Activated T-helper 1 cell treated with anti-CD3 and anti-CD28 coated beads, Interleukin-12 subunit alpha, Interleukin-12 subunit beta, Interleukin-2, Interleukin-4 antibody, amounts not matched to agents 30 ng/mL and 10 ng/mL and 1 ng/mL, durations not matched to agents 14 hours and 24 hours and 36 hours (primary cell): ENCODE measurements at regions not wholly inside any gene's neighbourhood (a gene's known extent, or its start where the extent isn't known, plus 50 kb on each side); places are given as distances from the start of the nearest gene placed in this dataset.

Source experiments
- DNase-seq: peaks from one replicate; pipeline ENCODE4 v3.0.0; 2021; ENCODE audit warnings: low spot score
- H3K27ac Mint-ChIP-seq: one replicate; pipeline ENCODE4 v1.8.0; 2021; ENCODE audit warnings: mild to moderate bottlenecking, mixed read lengths
- H3K27me3 Mint-ChIP-seq: one replicate; pipeline ENCODE4 v1.8.0; 2022; ENCODE audit warnings: mild to moderate bottlenecking, moderate library complexity, mixed read lengths; ENCODE audit not compliant: insufficient read depth
- H3K36me3 Mint-ChIP-seq: one replicate; pipeline ENCODE4 v1.8.0; 2021; ENCODE audit warnings: low read depth, mixed read lengths
- H3K4me1 Mint-ChIP-seq: one replicate; pipeline ENCODE4 v1.8.0; 2021; ENCODE audit warnings: low read depth, mixed read lengths
- H3K4me3 Mint-ChIP-seq: one replicate; pipeline ENCODE4 v1.8.0; 2021; ENCODE audit warnings: mild to moderate bottlenecking, moderate library complexity, mixed read lengths
- H3K9me3 Mint-ChIP-seq: one replicate; pipeline ENCODE4 v1.8.0; 2021; ENCODE audit warnings: mixed read lengths
- intact Hi-C: fragments of 100-400 bp; cut with micrococcal nuclease; formaldehyde crosslinking; loops from one replicate; pipeline ENCODE4 v1.15.1; 2024

DNA sequence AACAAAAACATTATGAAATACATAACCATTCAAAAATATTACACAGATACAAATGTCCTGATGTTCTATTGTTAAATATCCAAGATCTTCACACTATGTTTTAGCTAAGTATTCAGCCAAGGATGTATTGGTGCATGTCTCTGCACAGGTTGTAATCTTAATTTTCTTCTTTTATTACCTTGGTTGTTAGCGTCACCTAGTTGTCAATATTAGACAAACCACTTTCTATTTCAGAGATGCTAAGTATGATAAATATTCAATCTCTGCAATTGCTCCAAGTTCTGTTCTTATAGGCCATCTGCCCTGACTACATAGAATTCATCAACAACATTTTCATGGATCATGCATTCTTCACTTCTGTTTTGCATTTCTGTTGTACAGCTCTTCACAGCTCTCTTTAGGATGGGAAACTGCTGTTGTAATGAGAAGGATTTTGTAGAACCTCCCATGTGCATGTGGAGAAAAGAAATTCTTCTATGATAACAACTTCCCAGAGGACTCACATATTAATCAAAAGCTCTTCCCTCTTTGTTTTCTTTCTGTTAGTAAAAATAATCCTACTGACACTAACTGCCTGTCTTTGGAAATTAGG lies 380.1 kb downstream of the NUF2 start:
- Mint-ChIP-seq H3K27me3 (no peaks in the 10 kb centered on the region), H3K4me1 (no peaks in the 10 kb centered on the region), H3K4me3 (no peak overlapping the region), H3K9me3 (no peaks in the 10 kb centered on the region), H3K27ac (no peak overlapping the region), H3K36me3 (no peaks in the 10 kb centered on the region)
- intact Hi-C loops = no loop called here
- DNase-seq = no peak

DNA sequence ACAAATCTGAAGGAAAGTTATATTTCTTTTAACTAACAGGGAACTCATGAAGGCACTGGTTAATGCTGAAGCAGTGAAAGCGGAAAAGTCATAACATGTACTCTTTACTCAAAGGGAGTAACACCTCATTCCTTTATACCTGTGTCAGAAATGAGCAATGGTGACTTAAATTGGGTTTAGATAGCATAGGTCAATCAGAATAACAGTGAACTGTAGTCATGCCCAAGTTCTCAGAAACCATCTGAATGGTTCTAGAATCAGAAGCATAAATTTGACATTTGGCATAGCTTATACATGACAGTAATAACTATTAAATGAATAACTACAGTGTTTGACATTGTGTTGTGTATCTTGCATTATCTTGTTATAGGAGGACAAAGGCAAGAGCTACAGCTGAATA lies 382.0 kb downstream of the NUF2 start:
- no peak for DNase-seq
- intact Hi-C loops = no loop called here

GRCh38 chr1:163706915-163707314 lies 385.2 kb downstream of the NUF2 start:
- peaks cover 4% of the 10 kb centered on the region for H3K9me3 Mint-ChIP-seq
- no peak for DNase-seq
- H3K4me3 Mint-ChIP-seq = no peak overlapping the region
- H3K27ac Mint-ChIP-seq = no peak overlapping the region
- H3K27me3 Mint-ChIP-seq = no peaks in the 10 kb centered on the region
- H3K4me1 Mint-ChIP-seq = no peaks in the 10 kb centered on the region
- H3K36me3 Mint-ChIP-seq = no peaks in the 10 kb centered on the region
- intact Hi-C loops = no loop called here

More for the DNA sequence above, 382.0 kb downstream of the NUF2 start:
- Mint-ChIP-seq H3K4me1 (no peaks in the 10 kb centered on the region), H3K9me3 (peaks cover 4% of the 10 kb centered on the region), H3K36me3 (no peaks in the 10 kb centered on the region), H3K4me3 (no peak overlapping the region), H3K27me3 (no peaks in the 10 kb centered on the region), H3K27ac (no peak overlapping the region)

DNA sequence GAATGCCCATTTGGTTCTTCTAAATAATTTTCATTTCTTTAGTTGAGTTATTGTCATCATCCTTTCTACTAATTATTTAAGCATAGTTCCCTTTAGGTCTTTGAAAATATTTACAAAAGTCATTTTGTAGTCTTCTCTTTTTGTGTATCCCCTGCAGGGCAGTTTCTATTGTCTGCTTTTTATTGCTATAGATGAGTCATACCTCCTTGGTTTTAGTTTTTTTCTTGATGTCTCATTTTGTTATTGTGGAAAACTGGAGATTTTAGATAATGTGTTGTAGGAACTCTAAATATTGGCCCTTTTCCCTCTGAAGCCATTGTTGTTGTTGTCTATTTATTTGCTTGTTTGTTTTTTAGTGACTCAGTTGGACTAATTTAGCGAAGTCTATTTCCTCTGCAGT lies 387.9 kb downstream of the NUF2 start:
- H3K4me3 Mint-ChIP-seq = no peak overlapping the region
- peaks cover 4% of the 10 kb centered on the region for H3K9me3 Mint-ChIP-seq
- intact Hi-C loops = no loop called here
- no peak overlapping the region for H3K27ac Mint-ChIP-seq
- H3K36me3 Mint-ChIP-seq = no peaks in the 10 kb centered on the region
- no peaks in the 10 kb centered on the region for H3K4me1 Mint-ChIP-seq
- DNase-seq = no peak
- H3K27me3 Mint-ChIP-seq = no peaks in the 10 kb centered on the region

DNA sequence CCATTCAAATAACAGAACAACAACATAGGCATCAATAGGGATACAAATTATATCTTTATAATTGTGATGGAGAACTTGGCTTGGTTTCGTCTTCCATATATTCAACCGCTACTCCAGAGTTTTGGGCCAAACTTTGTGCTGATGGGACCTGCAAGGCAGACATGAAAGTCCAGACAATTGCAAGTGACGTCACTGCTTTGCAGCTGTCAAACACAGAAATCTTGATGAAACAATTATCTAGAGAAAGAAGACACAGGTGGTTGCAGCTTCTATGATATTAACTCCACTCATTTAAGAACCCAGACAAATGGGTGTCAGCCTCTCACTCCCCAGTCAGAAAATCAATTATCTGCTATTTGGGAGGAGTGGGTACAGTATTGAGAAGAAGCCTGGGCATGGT lies 390.6 kb downstream of the NUF2 start:
- Mint-ChIP-seq H3K4me1 (no peaks in the 10 kb centered on the region), H3K27ac (no peak overlapping the region), H3K9me3 (peaks cover 3% of the 10 kb centered on the region), H3K27me3 (no peaks in the 10 kb centered on the region), H3K4me3 (no peak overlapping the region), H3K36me3 (no peaks in the 10 kb centered on the region)
- DNase-seq = no peak
- intact Hi-C loops = no loop called here

GRCh38 chr1:163720294-163720693 lies 398.5 kb downstream of the NUF2 start:
- H3K27ac Mint-ChIP-seq = no peak overlapping the region
- H3K36me3 Mint-ChIP-seq = no peaks in the 10 kb centered on the region
- no peak overlapping the region for H3K4me3 Mint-ChIP-seq
- H3K4me1 Mint-ChIP-seq = no peaks in the 10 kb centered on the region
- H3K9me3 Mint-ChIP-seq = peaks cover 18% of the 10 kb centered on the region
- intact Hi-C loops = no loop called here
- DNase-seq = no peak
- no peaks in the 10 kb centered on the region for H3K27me3 Mint-ChIP-seq

GRCh38 chr1:163725551-163725950 lies 403.8 kb downstream of the NUF2 start:
- Mint-ChIP-seq H3K27ac (no peak overlapping the region), H3K4me3 (no peak overlapping the region), H3K4me1 (no peaks in the 10 kb centered on the region), H3K36me3 (no peaks in the 10 kb centered on the region), H3K9me3 (peaks cover 15% of the 10 kb centered on the region), H3K27me3 (no peaks in the 10 kb centered on the region)
- no peak for DNase-seq
- intact Hi-C loops = no loop called here

GRCh38 chr1:163730411-163730821 lies 408.7 kb downstream of the NUF2 start:
- Mint-ChIP-seq H3K36me3 (no peaks in the 10 kb centered on the region), H3K4me3 (no peak overlapping the region), H3K27me3 (no peaks in the 10 kb centered on the region), H3K9me3 (peaks cover 13% of the 10 kb centered on the region), H3K4me1 (no peaks in the 10 kb centered on the region), H3K27ac (no peak overlapping the region)
- intact Hi-C loops = no loop called here
- DNase-seq = no peak

DNA sequence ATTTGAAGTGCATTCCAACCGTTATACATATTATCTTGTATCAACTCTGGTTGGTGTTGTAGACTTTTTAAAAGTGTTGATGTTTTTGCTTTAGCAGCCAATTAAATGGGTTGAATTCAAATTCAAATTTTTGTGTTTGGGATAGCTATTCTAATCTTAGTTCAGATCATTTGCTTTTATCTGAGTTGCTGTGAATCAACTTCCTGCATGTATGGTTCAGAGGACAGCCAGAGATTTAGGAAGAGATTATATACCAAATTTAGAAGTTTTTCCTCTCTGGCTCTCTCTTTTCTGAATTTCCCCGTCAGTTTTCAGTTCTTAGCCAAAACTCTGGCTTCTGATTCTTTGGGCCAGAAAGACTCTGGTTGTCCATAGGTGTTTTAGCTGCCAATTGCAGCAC lies 415.5 kb downstream of the NUF2 start:
- Mint-ChIP-seq H3K27me3 (no peaks in the 10 kb centered on the region), H3K36me3 (no peaks in the 10 kb centered on the region), H3K4me1 (no peaks in the 10 kb centered on the region), H3K4me3 (no peak overlapping the region), H3K9me3 (peaks cover 3% of the 10 kb centered on the region), H3K27ac (no peak overlapping the region)
- intact Hi-C loops = no loop called here
- no peak for DNase-seq

DNA sequence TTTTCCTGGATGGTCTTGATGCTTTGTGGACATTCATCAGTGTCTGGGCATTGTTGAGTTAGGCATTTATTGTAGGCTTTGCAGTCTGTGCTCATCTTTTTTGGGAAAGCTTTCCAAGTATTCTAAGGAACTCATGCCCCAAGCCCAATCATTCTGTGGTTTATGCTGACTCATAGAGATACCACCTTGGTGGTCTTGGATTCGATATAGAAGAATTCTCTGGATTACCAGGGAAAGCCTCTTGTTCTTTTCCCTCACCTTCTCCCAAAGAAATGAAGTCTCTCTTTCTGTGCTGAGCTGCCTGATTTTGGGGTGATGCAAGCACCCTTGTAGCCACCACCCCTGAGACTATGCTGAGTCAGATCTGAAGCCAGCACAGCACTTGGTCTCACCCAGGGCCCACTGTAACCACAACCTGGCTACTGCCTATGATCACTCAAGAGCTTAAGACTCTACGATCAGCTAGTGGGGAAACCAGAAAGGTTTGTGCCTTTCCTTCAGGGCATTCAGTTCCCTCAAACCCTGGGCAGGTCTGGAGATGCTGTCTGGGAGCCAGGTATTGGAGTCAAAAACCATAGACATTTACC lies 422.6 kb downstream of the NUF2 start:
- H3K4me1 Mint-ChIP-seq = no peaks in the 10 kb centered on the region
- no peak overlapping the region for H3K4me3 Mint-ChIP-seq
- H3K36me3 Mint-ChIP-seq = no peaks in the 10 kb centered on the region
- intact Hi-C loops = no loop called here
- H3K27ac Mint-ChIP-seq = no peak overlapping the region
- H3K9me3 Mint-ChIP-seq = peaks cover 7% of the 10 kb centered on the region
- no peaks in the 10 kb centered on the region for H3K27me3 Mint-ChIP-seq
- no peak for DNase-seq

GRCh38 chr1:163745204-163745603 lies 423.4 kb downstream of the NUF2 start:
- DNase-seq = no peak
- Mint-ChIP-seq H3K4me3 (no peak overlapping the region), H3K9me3 (peaks cover 7% of the 10 kb centered on the region), H3K36me3 (no peaks in the 10 kb centered on the region), H3K27ac (no peak overlapping the region), H3K27me3 (no peaks in the 10 kb centered on the region), H3K4me1 (no peaks in the 10 kb centered on the region)
- intact Hi-C loops = no loop called here

DNA sequence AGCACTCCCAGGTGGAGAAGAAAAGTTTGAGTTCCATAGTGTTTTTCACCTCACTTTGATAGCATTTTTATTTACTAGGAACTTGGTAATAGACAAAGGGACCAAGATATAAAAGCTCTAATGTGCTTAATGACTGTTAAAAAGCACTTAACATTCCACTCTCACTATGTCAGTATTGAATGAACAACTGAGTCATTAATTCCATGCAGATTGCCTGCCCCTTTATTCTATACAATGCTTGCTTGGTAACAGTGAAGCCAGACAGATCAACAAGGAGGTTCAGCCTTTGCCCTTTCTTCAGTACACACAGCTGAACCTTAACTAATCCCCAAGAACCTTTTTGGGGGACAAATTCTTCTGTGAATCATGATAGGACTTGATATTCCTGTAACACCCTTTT lies 425.5 kb downstream of the NUF2 start:
- Mint-ChIP-seq H3K27me3 (no peaks in the 10 kb centered on the region), H3K4me1 (no peaks in the 10 kb centered on the region), H3K36me3 (no peaks in the 10 kb centered on the region), H3K9me3 (peaks cover 7% of the 10 kb centered on the region), H3K4me3 (no peak overlapping the region), H3K27ac (no peak overlapping the region)
- no peak for DNase-seq
- intact Hi-C loops = no loop called here

DNA sequence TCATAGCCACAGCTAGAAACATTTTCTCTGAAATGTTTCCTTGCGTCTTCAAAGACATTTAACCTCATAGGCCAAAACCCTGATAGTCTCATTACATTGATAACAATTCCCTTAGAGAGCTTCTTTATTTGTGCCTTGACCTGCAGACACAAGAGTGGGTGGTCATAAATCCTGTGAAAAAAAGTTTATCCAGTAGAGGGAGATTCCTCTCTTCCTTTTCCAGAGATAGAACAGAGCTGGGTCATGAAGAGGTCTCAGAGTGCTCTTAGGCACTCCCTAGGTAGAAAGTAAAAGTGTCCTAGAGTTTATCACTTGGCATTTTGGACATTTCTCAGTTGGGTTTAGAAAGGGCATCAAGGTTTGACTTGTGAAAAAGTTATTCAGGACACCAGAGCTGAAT lies 426.1 kb downstream of the NUF2 start:
- Mint-ChIP-seq H3K27ac (no peak overlapping the region), H3K9me3 (peaks cover 7% of the 10 kb centered on the region), H3K4me1 (no peaks in the 10 kb centered on the region), H3K27me3 (no peaks in the 10 kb centered on the region), H3K4me3 (no peak overlapping the region), H3K36me3 (no peaks in the 10 kb centered on the region)
- DNase-seq = no peak
- intact Hi-C loops = no loop called here
